AG09319 (cell line): ENCODE measurements at regions not wholly inside any gene's neighbourhood (a gene's known extent, or its start where the extent isn't known, plus 50 kb on each side); places are given as distances from the start of the nearest gene placed in this dataset.

Experiments
- DNase-seq: peaks from one replicate; pipeline ENCODE4 v3.0.0-alpha.2; 2010; ENCODE audit warnings: low read depth; ENCODE audit errors: extremely low read depth
- CTCF ChIP-seq: IDR thresholded peaks from 2 replicates; pipeline ENCODE4 v1.5.1; 2011; ENCODE audit warnings: low read depth, mild to moderate bottlenecking, inconsistent platforms, low read length, moderate library complexity

- no peak for TF ChIP-seq CTCF
- DNase-seq, result no peak
Measured at GRCh38 chr4:65773636-65774035, 103.3 kb upstream of the EPHA5 start.

- TF ChIP-seq CTCF, result no peak
- no peak for DNase-seq
Measured at GRCh38 chr4:65747386-65747785, 77.1 kb upstream of the EPHA5 start.

GRCh38 chr4:65738134-65738533 is 67.8 kb upstream of the EPHA5 start:
- no peak for TF ChIP-seq CTCF
- no peak for DNase-seq

DNA sequence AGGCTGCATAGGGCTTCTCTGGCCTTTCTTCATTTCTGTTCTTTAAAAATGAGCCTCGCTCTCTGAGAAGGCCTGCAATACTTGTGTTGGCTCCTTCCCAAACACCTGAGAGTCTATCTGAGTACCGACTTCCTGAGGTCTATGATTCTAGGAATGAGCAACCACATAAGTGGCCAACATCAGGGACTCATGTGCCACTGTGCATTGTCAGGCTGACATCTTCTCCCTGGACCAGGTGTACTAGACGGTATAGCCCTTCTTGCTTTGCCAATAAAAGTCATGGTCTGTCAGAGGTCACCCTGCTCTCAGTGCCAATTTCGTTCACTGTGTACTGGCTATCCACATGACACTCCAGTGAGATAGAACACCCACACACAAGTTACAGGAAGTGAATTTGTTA is 67.4 kb upstream of the EPHA5 start:
- DNase-seq, result no peak
- TF ChIP-seq CTCF, result no peak

- no peak for DNase-seq
- no peak for TF ChIP-seq CTCF
Measured at GRCh38 chr4:65724973-65725372, 54.7 kb upstream of the EPHA5 start.
